Breast epithelium (tissue), 4 donors: ENCODE measurements at regions not wholly inside any gene's neighbourhood (a gene's known extent, or its start where the extent isn't known, plus 50 kb on each side); places are given as distances from the start of the nearest gene placed in this dataset.

ENCODE experiments used
- DNase-seq, 2 donors: peaks; one replicate each; pipeline ENCODE4 v3.0.0-alpha.2; 2019; ENCODE audit warnings: low spot score in 2 of 2
- H3K27ac ChIP-seq, 2 donors: fragments of 200-600 bp; sonication (generic) in 1 of 2; one replicate each; pipeline ENCODE4 v1.5.1; 2016 to 2019; ENCODE audit warnings: mild to moderate bottlenecking in 1 of 2
- H3K27me3 ChIP-seq, 2 donors: fragments of 200-600 bp; sonication (generic) in 1 of 2; one replicate each; pipeline versions ENCODE4 v1.5.1 to v1.6.0; 2017 to 2019; ENCODE audit warnings: control low read depth in 1 of 2, mild to moderate bottlenecking in 1 of 2
- H3K36me3 ChIP-seq: fragments of 200-600 bp; one replicate; pipeline ENCODE4 v1.5.1; 2019
- H3K4me1 ChIP-seq, 2 donors: fragments of 200-600 bp; sonication (generic); one replicate each; pipeline ENCODE4 v1.5.1; 2016 to 2019; ENCODE audit warnings: control low read depth in 1 of 2
- H3K4me3 ChIP-seq, 3 donors: fragments of 200-600 bp; sonication (generic); 1 replicate in 2 of 3; 2 replicates in 1 of 3; pipeline ENCODE4 v1.5.1; 2016 to 2019; ENCODE audit warnings: mild to moderate bottlenecking in 3 of 3, moderate library complexity in 2 of 3
- H3K9me3 ChIP-seq, 2 donors: fragments of 200-600 bp; sonication (generic) in 1 of 2; one replicate each; pipeline ENCODE4 v1.5.1; 2016 to 2019; ENCODE audit warnings: control low read depth in 1 of 2
- CTCF ChIP-seq, 3 donors: fragments of 450-650 bp; IDR thresholded peaks; one replicate each; pipeline ENCODE4 v1.5.1; 2016 to 2017; ENCODE audit warnings: antibody characterized with exemption in 3 of 3, mild to moderate bottlenecking in 3 of 3, moderate library complexity in 3 of 3
- POLR2A ChIP-seq: fragments of 450-650 bp; IDR thresholded peaks from one replicate; pipeline ENCODE4 v1.6.1; 2016; ENCODE audit warnings: antibody characterized with exemption, mild to moderate bottlenecking, moderate library complexity
- POLR2AphosphoS5 ChIP-seq, 3 donors: sonication (generic); formaldehyde crosslinking; IDR thresholded peaks; one replicate each; pipeline ENCODE4 v1.6.1; 2017; ENCODE audit warnings: antibody characterized with exemption in 3 of 3
- intact Hi-C: fragments of 100-400 bp; cut with DNase I; formaldehyde crosslinking; loops from one replicate; pipeline ENCODE4 v1.15.1; 2023; ENCODE audit warnings: low total_unique reads

GRCh38 chr4:125760201-125760819 lies 445.6 kb downstream of the FAT4 start:
- Histone ChIP-seq H3K4me3 (no peak overlapping the region), H3K4me1 (no peaks in the 10 kb centered on the region), H3K27ac (no peak overlapping the region), H3K36me3 (no peaks in the 10 kb centered on the region), H3K27me3 (no peaks in the 10 kb centered on the region), H3K9me3 (no peaks in the 10 kb centered on the region)
- no peak for DNase-seq
- TF ChIP-seq CTCF (IDR thresholded peaks at IDR 0.05) (no peak), POLR2AphosphoS5 (IDR thresholded peaks at IDR 0.05) (no peak), POLR2A (no peak)
- intact Hi-C loops, result no loop called here

- H3K4me3 ChIP-seq, result no peak overlapping the region
- DNase-seq, result no peak
- TF ChIP-seq POLR2A (no peak), CTCF (IDR thresholded peaks at IDR 0.05) (no peak), POLR2AphosphoS5 (IDR thresholded peaks at IDR 0.05) (no peak)
- no peaks in the 10 kb centered on the region for H3K36me3 ChIP-seq
- no peaks in the 10 kb centered on the region for H3K4me1 ChIP-seq
- intact Hi-C loops, result no loop called here
- no peaks in the 10 kb centered on the region for H3K27me3 ChIP-seq
- no peaks in the 10 kb centered on the region for H3K9me3 ChIP-seq
- no peak overlapping the region for H3K27ac ChIP-seq
Measured at GRCh38 chr4:125760956-125761355, 446.2 kb downstream of the FAT4 start.

- no peaks in the 10 kb centered on the region for H3K36me3 ChIP-seq
- intact Hi-C loops, result no loop called here
- H3K9me3 ChIP-seq, result no peaks in the 10 kb centered on the region
- H3K4me3 ChIP-seq, result no peak overlapping the region
- H3K27me3 ChIP-seq, result no peaks in the 10 kb centered on the region
- TF ChIP-seq CTCF (IDR thresholded peaks at IDR 0.05), result no peak
- no peak for TF ChIP-seq POLR2AphosphoS5 (IDR thresholded peaks at IDR 0.05)
- TF ChIP-seq POLR2A, result no peak
- no peak for DNase-seq
- no peak overlapping the region for H3K27ac ChIP-seq
- no peaks in the 10 kb centered on the region for H3K4me1 ChIP-seq
Measured at GRCh38 chr4:125762537-125762936, 447.8 kb downstream of the FAT4 start.

GRCh38 chr4:125765941-125766340 lies 451.2 kb downstream of the FAT4 start:
- H3K36me3 ChIP-seq, result no peaks in the 10 kb centered on the region
- TF ChIP-seq POLR2AphosphoS5 (IDR thresholded peaks at IDR 0.05), result no peak
- TF ChIP-seq POLR2A, result no peak
- no peak for TF ChIP-seq CTCF (IDR thresholded peaks at IDR 0.05)
- intact Hi-C loops, result no loop called here
- no peaks in the 10 kb centered on the region for H3K27me3 ChIP-seq
- DNase-seq, result no peak
- no peak overlapping the region for H3K4me3 ChIP-seq
- no peaks in the 10 kb centered on the region for H3K9me3 ChIP-seq
- H3K27ac ChIP-seq, result no peak overlapping the region
- H3K4me1 ChIP-seq, result no peaks in the 10 kb centered on the region

- Histone ChIP-seq H3K4me3 (no peak overlapping the region), H3K27ac (no peak overlapping the region), H3K9me3 (peaks cover 0 to 4% of the 10 kb centered on the region in 2 donors), H3K27me3 (no peaks in the 10 kb centered on the region), H3K4me1 (no peaks in the 10 kb centered on the region), H3K36me3 (no peaks in the 10 kb centered on the region)
- intact Hi-C loops, result loop anchor here (5.0 kb wide), 1 partner anchor 1586 kb away; no protein-coding TSS in a partner anchor
- no peak for DNase-seq
- TF ChIP-seq POLR2A, result no peak
- TF ChIP-seq CTCF (IDR thresholded peaks at IDR 0.05), result no peak
- TF ChIP-seq POLR2AphosphoS5 (IDR thresholded peaks at IDR 0.05), result no peak
Measured at GRCh38 chr4:125770814-125771398, 456.2 kb downstream of the FAT4 start.
